Sigmoid colon (tissue), 4 donors: ENCODE measurements at regions not wholly inside any gene's neighbourhood (a gene's known extent, or its start where the extent isn't known, plus 50 kb on each side); places are given as distances from the start of the nearest gene placed in this dataset.

Source experiments
- EP300 ChIP-seq, 4 donors: sonication (generic); formaldehyde crosslinking; IDR thresholded peaks; one replicate each; pipeline ENCODE4 v1.6.1; 2017; ENCODE audit warnings: antibody characterized with exemption in 4 of 4
- TF ChIP-seq, protein P1 (sequence below), 4 experiments: fragments of 450-650 bp in 3 of 4; fragments of 200-600 bp in 1 of 4; IDR thresholded peaks; one replicate each; pipeline ENCODE4 v1.5.1; 2016 to 2019; ENCODE audit warnings: antibody characterized with exemption in 4 of 4, mild to moderate bottlenecking in 3 of 4, moderate library complexity in 2 of 4

- no peak for TF ChIP-seq EP300 (IDR thresholded peaks at IDR 0.05)
- TF ChIP-seq, protein P1, sequence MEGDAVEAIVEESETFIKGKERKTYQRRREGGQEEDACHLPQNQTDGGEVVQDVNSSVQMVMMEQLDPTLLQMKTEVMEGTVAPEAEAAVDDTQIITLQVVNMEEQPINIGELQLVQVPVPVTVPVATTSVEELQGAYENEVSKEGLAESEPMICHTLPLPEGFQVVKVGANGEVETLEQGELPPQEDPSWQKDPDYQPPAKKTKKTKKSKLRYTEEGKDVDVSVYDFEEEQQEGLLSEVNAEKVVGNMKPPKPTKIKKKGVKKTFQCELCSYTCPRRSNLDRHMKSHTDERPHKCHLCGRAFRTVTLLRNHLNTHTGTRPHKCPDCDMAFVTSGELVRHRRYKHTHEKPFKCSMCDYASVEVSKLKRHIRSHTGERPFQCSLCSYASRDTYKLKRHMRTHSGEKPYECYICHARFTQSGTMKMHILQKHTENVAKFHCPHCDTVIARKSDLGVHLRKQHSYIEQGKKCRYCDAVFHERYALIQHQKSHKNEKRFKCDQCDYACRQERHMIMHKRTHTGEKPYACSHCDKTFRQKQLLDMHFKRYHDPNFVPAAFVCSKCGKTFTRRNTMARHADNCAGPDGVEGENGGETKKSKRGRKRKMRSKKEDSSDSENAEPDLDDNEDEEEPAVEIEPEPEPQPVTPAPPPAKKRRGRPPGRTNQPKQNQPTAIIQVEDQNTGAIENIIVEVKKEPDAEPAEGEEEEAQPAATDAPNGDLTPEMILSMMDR (IDR thresholded peaks at IDR 0.05): no peak
Observed at GRCh38 chr15:45751629-45752028, 116.8 kb downstream of the SQOR start.
